Adrenal gland (tissue), 9 donors: ENCODE measurements at regions not wholly inside any gene's neighbourhood (a gene's known extent, or its start where the extent isn't known, plus 50 kb on each side); places are given as distances from the start of the nearest gene placed in this dataset.

ENCODE experiments used
- DNase-seq, 7 donors: peaks; one replicate each; pipeline ENCODE4 v3.0.0-alpha.2; 2019 to 2020
- H3K27ac ChIP-seq, 5 donors: fragments of 200-600 bp; sonication (generic) in 4 of 5; 1 replicate in 3 of 5; 2 replicates in 2 of 5; pipeline versions ENCODE4 v1.5.1 to v1.8.0; 2016 to 2020; ENCODE audit warnings: mild to moderate bottlenecking in 1 of 5
- H3K27me3 ChIP-seq: fragments of 200-600 bp; 2 replicates; pipeline ENCODE4 v1.8.0; 2021
- H3K36me3 ChIP-seq, 2 donors: fragments of 200-600 bp; replicated peaks in 1 of 2; 1 replicate in 1 of 2; 2 replicates in 1 of 2; pipeline versions ENCODE4 v1.5.1 to v1.8.0; 2018 to 2022
- H3K4me1 ChIP-seq, 2 donors: fragments of 200-600 bp; replicated peaks in 1 of 2; 1 replicate in 1 of 2; 2 replicates in 1 of 2; pipeline versions ENCODE4 v1.5.1 to v1.8.0; 2018 to 2021
- H3K4me3 ChIP-seq, 4 donors: fragments of 200-600 bp; sonication (generic) in 3 of 4; one replicate each; pipeline ENCODE4 v1.5.1; 2016 to 2018
- H3K9me3 ChIP-seq, 3 donors: fragments of 200-600 bp; sonication (generic) in 1 of 3; replicated peaks in 1 of 3; 1 replicate in 2 of 3; 2 replicates in 1 of 3; pipeline versions ENCODE4 v1.5.1 to v1.8.0; 2016 to 2021
- CTCF ChIP-seq, 6 experiments: fragments of 450-650 bp in 4 of 6; fragments of 200-600 bp in 2 of 6; sonication (generic) in 1 of 6; IDR thresholded peaks; 1 replicate in 5 of 6; 2 replicates in 1 of 6; pipeline versions ENCODE4 v1.5.1 to v1.8.0; 2016 to 2021; ENCODE audit warnings: antibody characterized with exemption in 6 of 6, mild to moderate bottlenecking in 2 of 6, moderate library complexity in 1 of 6
- POLR2A ChIP-seq, 2 donors: fragments of 450-650 bp; IDR thresholded peaks; one replicate each; pipeline ENCODE4 v1.6.1; 2017; ENCODE audit warnings: antibody characterized with exemption in 2 of 2, mild to moderate bottlenecking in 2 of 2, moderate library complexity in 1 of 2
- WGBS, 4 donors: extraction: QIAGEN DNeasy Blood & Tissue Kit in 2 of 4; methylation state at CpG; one replicate each; pipeline versions ENCODE4 v1.1.5 to v1.1.7; 2013 to 2017; 5-methylcytosine and 5-hydroxymethylcytosine counted together
- intact Hi-C, 2 donors: fragments of 100-400 bp; cut with DNase I; formaldehyde crosslinking; loops; one replicate each; pipeline versions ENCODE4 v1.14.1 to v1.15.0; 2022 to 2023
- donor health status: healthy with polysubstance abuse.
- donor health status: Bipolar disorder and iron deficiency.
- donor health status: DM: yes; HTN: yes; CAD: no.
- donor health status: DM: no; HTN: no; CAD: no.
- donor health status: DM: no; HTN: no; CAD: no.

- intact Hi-C loops: no loop called here
- DNase-seq: no peak
- Histone ChIP-seq H3K4me3 (no peak overlapping the region), H3K36me3 (no peaks in the 10 kb centered on the region), H3K4me1 (no peaks in the 10 kb centered on the region), H3K9me3 (no peaks in the 10 kb centered on the region), H3K27me3 (no peaks in the 10 kb centered on the region), H3K27ac (no peak overlapping the region)
- TF ChIP-seq POLR2A (IDR thresholded peaks at IDR 0.05) (no peak), CTCF (IDR thresholded peaks at IDR 0.05) (no peak)
Observed at GRCh38 chr13:68834375-68834774, 1273.3 kb upstream of the ATXN8OS start.

GRCh38 chr13:68816715-68817114 lies 1290.9 kb upstream of the ATXN8OS start:
- intact Hi-C loops: no loop called here
- H3K27ac ChIP-seq: no peak overlapping the region
- TF ChIP-seq POLR2A (IDR thresholded peaks at IDR 0.05) (no peak), CTCF (IDR thresholded peaks at IDR 0.05) (no peak)
- H3K36me3 ChIP-seq: no peaks in the 10 kb centered on the region
- H3K27me3 ChIP-seq: no peaks in the 10 kb centered on the region
- no peaks in the 10 kb centered on the region for H3K4me1 ChIP-seq
- DNase-seq: no peak
- no peak overlapping the region for H3K4me3 ChIP-seq
- no peaks in the 10 kb centered on the region for H3K9me3 ChIP-seq
- 88 to 94% (median 90%) methylated on average over 7 of the region's 7 CpGs for WGBS, 4 donors

DNA sequence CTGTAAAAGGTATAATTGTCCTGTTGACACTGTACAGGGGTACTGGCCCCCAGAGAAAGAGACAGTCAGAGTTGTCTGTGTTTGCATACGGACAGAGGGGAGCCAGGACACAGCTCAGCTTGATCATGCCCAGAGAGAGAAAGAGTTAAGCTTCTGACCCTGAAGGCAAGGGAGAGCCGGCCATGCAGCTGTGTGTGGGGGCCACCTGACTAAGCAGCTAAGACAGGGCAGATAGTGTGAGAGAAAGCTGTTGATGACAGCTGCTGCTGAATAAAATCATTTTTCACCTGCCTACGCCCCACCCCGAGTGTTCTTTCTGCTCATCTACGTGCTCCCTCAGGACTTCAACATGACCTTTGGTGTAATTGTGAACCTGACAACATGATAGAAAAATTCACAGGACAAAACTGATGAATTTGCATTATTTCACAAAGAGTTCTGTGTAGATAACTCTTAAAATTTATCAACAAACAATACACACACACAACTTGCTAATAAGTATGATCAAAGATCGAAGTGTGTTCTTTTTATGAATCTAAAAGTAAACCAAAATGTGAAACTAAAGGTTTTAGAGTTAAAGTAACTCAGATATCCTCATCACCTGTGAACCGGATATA lies 1294.3 kb upstream of the ATXN8OS start:
- Histone ChIP-seq H3K36me3 (no peaks in the 10 kb centered on the region), H3K4me3 (no peak overlapping the region), H3K27me3 (no peaks in the 10 kb centered on the region), H3K27ac (no peak overlapping the region), H3K9me3 (no peaks in the 10 kb centered on the region), H3K4me1 (no peaks in the 10 kb centered on the region)
- no peak for DNase-seq
- intact Hi-C loops: no loop called here
- no peak for TF ChIP-seq CTCF (IDR thresholded peaks at IDR 0.05)
- no peak for TF ChIP-seq POLR2A (IDR thresholded peaks at IDR 0.05)
- WGBS, 4 donors: 55 to 68% (median 58%) methylated on average over 6 to 7 of the region's 7 CpGs

- Histone ChIP-seq H3K4me1 (no peaks in the 10 kb centered on the region), H3K27me3 (no peaks in the 10 kb centered on the region), H3K4me3 (no peak overlapping the region), H3K36me3 (no peaks in the 10 kb centered on the region), H3K9me3 (no peaks in the 10 kb centered on the region), H3K27ac (no peak overlapping the region)
- intact Hi-C loops: no loop called here
- no peak for DNase-seq
- no peak for TF ChIP-seq POLR2A (IDR thresholded peaks at IDR 0.05)
- no peak for TF ChIP-seq CTCF (IDR thresholded peaks at IDR 0.05)
- WGBS, 4 donors: 0 to 34% (median 0%) methylated on average over 1 of the region's 1 CpG
Observed at GRCh38 chr13:68810660-68811059, 1297.0 kb upstream of the ATXN8OS start.
